Glutamatergic neuron (in vitro differentiated cells): ENCODE measurements at regions not wholly inside any gene's neighbourhood (a gene's known extent, or its start where the extent isn't known, plus 50 kb on each side); places are given as distances from the start of the nearest gene placed in this dataset.

Source experiments
- DNase-seq: peaks from one replicate; pipeline ENCODE4 v3.0.0; 2022
- H3K27ac Mint-ChIP-seq: one replicate; pipeline ENCODE4 v1.8.0; 2020; ENCODE audit warnings: mild to moderate bottlenecking, mixed read lengths, inconsistent platforms; ENCODE audit not compliant: unreplicated experiment
- H3K27me3 Mint-ChIP-seq: one replicate; pipeline ENCODE4 v1.8.0; 2020; ENCODE audit warnings: mild to moderate bottlenecking, moderate library complexity, mixed read lengths, inconsistent platforms; ENCODE audit not compliant: unreplicated experiment
- H3K36me3 Mint-ChIP-seq: one replicate; pipeline ENCODE4 v1.8.0; 2020; ENCODE audit warnings: mild to moderate bottlenecking, mixed read lengths, inconsistent platforms; ENCODE audit not compliant: unreplicated experiment
- H3K4me1 Mint-ChIP-seq: one replicate; pipeline ENCODE4 v1.8.0; 2020; ENCODE audit warnings: mild to moderate bottlenecking, low read depth, mixed read lengths, inconsistent platforms; ENCODE audit not compliant: unreplicated experiment
- H3K4me3 Mint-ChIP-seq: one replicate; pipeline ENCODE4 v1.8.0; 2020; ENCODE audit warnings: mild to moderate bottlenecking, mixed read lengths, inconsistent platforms; ENCODE audit not compliant: unreplicated experiment
- H3K9me3 Mint-ChIP-seq: one replicate; pipeline ENCODE4 v1.8.0; 2020; ENCODE audit warnings: mild to moderate bottlenecking, moderate library complexity, mixed read lengths, inconsistent platforms; ENCODE audit not compliant: unreplicated experiment
- CTCF ChIP-seq: fragments of 200-600 bp; sonication (generic); IDR thresholded peaks from one replicate; pipeline ENCODE4 v1.5.0; 2021; ENCODE audit not compliant: partially characterized antibody, unreplicated experiment

GRCh38 chr11:92308366-92308765 lies 83.7 kb downstream of the FAT3 start:
- TF ChIP-seq CTCF, result no peak
- no peak overlapping the region for H3K4me3 Mint-ChIP-seq
- no peaks in the 10 kb centered on the region for H3K36me3 Mint-ChIP-seq
- H3K9me3 Mint-ChIP-seq, result peaks cover 1% of the 10 kb centered on the region
- H3K27me3 Mint-ChIP-seq, result no peaks in the 10 kb centered on the region
- DNase-seq, result no peak
- H3K4me1 Mint-ChIP-seq, result peaks cover 14% of the 10 kb centered on the region
- H3K27ac Mint-ChIP-seq, result no peak overlapping the region

GRCh38 chr11:92311616-92312449 lies 87.2 kb downstream of the FAT3 start:
- Mint-ChIP-seq H3K36me3 (no peaks in the 10 kb centered on the region), H3K9me3 (peaks cover 1% of the 10 kb centered on the region), H3K4me1 (peaks cover 14% of the 10 kb centered on the region), H3K27me3 (no peaks in the 10 kb centered on the region), H3K27ac (no peak overlapping the region), H3K4me3 (no peak overlapping the region)
- TF ChIP-seq CTCF, result peak; percentile 52
- DNase-seq, result no peak

GRCh38 chr11:92313784-92314183 lies 89.2 kb downstream of the FAT3 start:
- no peaks in the 10 kb centered on the region for H3K36me3 Mint-ChIP-seq
- H3K9me3 Mint-ChIP-seq, result peaks cover 1% of the 10 kb centered on the region
- DNase-seq, result no peak
- no peak for TF ChIP-seq CTCF
- no peak overlapping the region for H3K27ac Mint-ChIP-seq
- H3K27me3 Mint-ChIP-seq, result no peaks in the 10 kb centered on the region
- H3K4me1 Mint-ChIP-seq, result peaks cover 9% of the 10 kb centered on the region
- H3K4me3 Mint-ChIP-seq, result no peak overlapping the region

- no peak for TF ChIP-seq CTCF
Measured at GRCh38 chr11:92314499-92314898, 89.9 kb downstream of the FAT3 start.

GRCh38 chr11:92316106-92316809 lies 91.6 kb downstream of the FAT3 start:
- H3K27me3 Mint-ChIP-seq, result no peaks in the 10 kb centered on the region
- no peak for TF ChIP-seq CTCF
- no peaks in the 10 kb centered on the region for H3K4me1 Mint-ChIP-seq
- no peak overlapping the region for H3K4me3 Mint-ChIP-seq
- H3K36me3 Mint-ChIP-seq, result no peaks in the 10 kb centered on the region
- no peak for DNase-seq
- no peak overlapping the region for H3K27ac Mint-ChIP-seq
- H3K9me3 Mint-ChIP-seq, result no peaks in the 10 kb centered on the region

More at GRCh38 chr11:92314499-92314898, 89.9 kb downstream of the FAT3 start:
- Mint-ChIP-seq H3K4me1 (peaks cover 3% of the 10 kb centered on the region), H3K27ac (no peak overlapping the region), H3K27me3 (no peaks in the 10 kb centered on the region), H3K36me3 (no peaks in the 10 kb centered on the region), H3K9me3 (no peaks in the 10 kb centered on the region), H3K4me3 (no peak overlapping the region)
- DNase-seq, result no peak
